IMR-90 (cell line): ENCODE measurements at regions not wholly inside any gene's neighbourhood (a gene's known extent, or its start where the extent isn't known, plus 50 kb on each side); places are given as distances from the start of the nearest gene placed in this dataset.

Source experiments
- ATAC-seq: fragments of 200-7000 bp; cut with Tn5 transposase; 2 replicates; pipeline ENCODE4 v1.9.1; 2020; ENCODE audit warnings: low read depth, mild to moderate bottlenecking, moderate library complexity
- BruUV-seq: library from RNA; stranded (reverse); fragments of 400-500 nt; replicated peaks from 2 replicates; lab custom pipeline; 2021; lab: Mats Ljungman, UMichigan
- CTCF ChIA-PET: fragments of 300-600 bp; formaldehyde crosslinking; extraction: SDS; loops from one replicate; lab custom pipeline; 2021; ENCODE audit warnings: antibody characterized with exemption; lab: Yijun Ruan, JAX
- POLR2A ChIA-PET: fragments of 300-600 bp; sonication (Branson Sonifier 250); formaldehyde crosslinking; loops from one replicate; lab custom pipeline; 2022; ENCODE audit warnings: antibody characterized with exemption; ENCODE audit not compliant: unreplicated experiment; lab: Charles Lee
- DNase-seq: peaks from one replicate; pipeline ENCODE4 v3.0.0; 2013
- H2AFZ ChIP-seq: replicated peaks from 2 replicates; pipeline ENCODE3; 2013; ENCODE audit warnings: low read length, mild to moderate bottlenecking; ENCODE audit not compliant: poor library complexity
- H2AK5ac ChIP-seq: 2 replicates; pipeline ENCODE4 v1.6.1; 2013; ENCODE audit warnings: low read depth, low read length, inconsistent platforms
- H2AK9ac ChIP-seq: replicated peaks from 2 replicates; pipeline ENCODE3; 2013; ENCODE audit warnings: mild to moderate bottlenecking, low read depth, low read length, moderate library complexity; ENCODE audit not compliant: poor library complexity
- H2BK120ac ChIP-seq: 2 replicates; pipeline ENCODE4 v1.6.1; 2013; ENCODE audit warnings: low read depth, low read length, inconsistent platforms
- H2BK15ac ChIP-seq: 3 replicates; pipeline ENCODE4 v1.6.1; 2013; ENCODE audit warnings: low read depth, low read length, inconsistent platforms
- H2BK20ac ChIP-seq: 2 replicates; pipeline ENCODE4 v1.6.1; 2013; ENCODE audit warnings: low read depth, mild to moderate bottlenecking, inconsistent platforms, low read length, moderate library complexity
- H2BK5ac ChIP-seq: 2 replicates; pipeline ENCODE4 v1.6.1; 2013; ENCODE audit warnings: mild to moderate bottlenecking, low read depth, low read length, inconsistent platforms; ENCODE audit not compliant: poor library complexity, severe bottlenecking
- H3K14ac ChIP-seq: replicated peaks from 2 replicates; pipeline ENCODE4 v1.6.1; 2013; ENCODE audit warnings: low read depth, low read length, inconsistent platforms
- H3K18ac ChIP-seq: 2 replicates; pipeline ENCODE4 v1.6.1; 2013; ENCODE audit warnings: low read depth, low read length, control low read depth
- H3K23ac ChIP-seq: 2 replicates; pipeline ENCODE4 v1.6.1; 2013; ENCODE audit warnings: low read depth, low read length, inconsistent platforms
- H3K27ac ChIP-seq: 2 replicates; pipeline ENCODE4 v1.5.1; 2013; ENCODE audit warnings: mild to moderate bottlenecking, control low read depth, low read length; ENCODE audit not compliant: insufficient read depth
- H3K27me3 ChIP-seq: 2 replicates; pipeline ENCODE4 v1.6.1; 2013; ENCODE audit warnings: low read length; ENCODE audit not compliant: control insufficient read depth, insufficient read depth
- H3K36me3 ChIP-seq: 2 replicates; pipeline ENCODE4 v1.6.1; 2013; ENCODE audit warnings: low read length, mixed read lengths; ENCODE audit not compliant: control insufficient read depth, insufficient read depth
- H3K4ac ChIP-seq: 2 replicates; pipeline ENCODE4 v1.6.1; 2013; ENCODE audit warnings: low read depth, low read length, inconsistent platforms
- H3K4me1 ChIP-seq: 2 replicates; pipeline ENCODE4 v1.6.1; 2013; ENCODE audit warnings: low read length, mixed read lengths; ENCODE audit not compliant: control insufficient read depth, insufficient read depth
- H3K4me2 ChIP-seq: 2 replicates; pipeline ENCODE4 v1.6.1; 2013; ENCODE audit warnings: low read depth, mild to moderate bottlenecking, control low read depth, low read length, moderate library complexity
- H3K4me3 ChIP-seq: 2 replicates; pipeline ENCODE4 v1.5.1; 2013; ENCODE audit warnings: low read depth, mild to moderate bottlenecking, control low read depth, low read length, moderate library complexity; ENCODE audit not compliant: insufficient read depth
- H3K56ac ChIP-seq: 2 replicates; pipeline ENCODE4 v1.6.1; 2013; ENCODE audit warnings: low read length, inconsistent platforms; ENCODE audit not compliant: insufficient read depth; ENCODE audit errors: extremely low read depth
- H3K79me1 ChIP-seq, 2 experiments: 2 replicates each; pipeline ENCODE4 v1.6.1; 2013; ENCODE audit warnings: low read length in 2 of 2, inconsistent platforms in 1 of 2, low read depth in 1 of 2
- H3K9ac ChIP-seq: 2 replicates; pipeline ENCODE4 v1.6.1; 2013; ENCODE audit warnings: low read depth, low read length, control low read depth
- H3K9me1 ChIP-seq: 2 replicates; pipeline ENCODE4 v1.6.1; 2013; ENCODE audit warnings: low read length, inconsistent platforms; ENCODE audit not compliant: insufficient read depth
- H3K9me3 ChIP-seq: 2 replicates; pipeline ENCODE4 v1.6.1; 2013; ENCODE audit warnings: low read length; ENCODE audit not compliant: control insufficient read depth, insufficient read depth
- H4K20me1 ChIP-seq: 2 replicates; pipeline ENCODE4 v1.6.1; 2013; ENCODE audit warnings: low read length, inconsistent platforms; ENCODE audit not compliant: insufficient read depth
- H4K5ac ChIP-seq: 2 replicates; pipeline ENCODE4 v1.6.1; 2013; ENCODE audit warnings: mild to moderate bottlenecking, low read depth, low read length, control low read depth
- H4K8ac ChIP-seq, 2 experiments: 2 replicates each; pipeline ENCODE4 v1.6.1; 2013; ENCODE audit warnings: low read depth in 2 of 2, low read length in 2 of 2, control low read depth in 1 of 2, inconsistent platforms in 1 of 2
- H4K91ac ChIP-seq: 2 replicates; pipeline ENCODE4 v1.6.1; 2013; ENCODE audit warnings: low read depth, low read length, inconsistent platforms; ENCODE audit not compliant: insufficient read depth
- BHLHE40 ChIP-seq: fragments of 150-350 bp; IDR thresholded peaks from 2 replicates; pipeline ENCODE4 v1.6.1; 2016; ENCODE audit warnings: mild to moderate bottlenecking, low read depth, low read length
- CEBPB ChIP-seq: IDR thresholded peaks from 2 replicates; pipeline ENCODE4 v1.6.1; 2012; ENCODE audit warnings: low read depth, low read length, improper control_type of control experiment
- FOS ChIP-seq: fragments of 150-350 bp; IDR thresholded peaks from 2 replicates; pipeline ENCODE4 v1.6.1; 2016; ENCODE audit warnings: low read depth, low read length
- MAZ ChIP-seq: IDR thresholded peaks from 2 replicates; pipeline ENCODE4 v1.6.1; 2012; ENCODE audit warnings: low read depth, mild to moderate bottlenecking, low read length, improper control_type of control experiment, moderate library complexity, borderline replicate concordance
- MXI1 ChIP-seq: IDR thresholded peaks from 2 replicates; pipeline ENCODE4 v1.6.1; 2012; ENCODE audit warnings: low read depth, mild to moderate bottlenecking, low read length, moderate library complexity, borderline replicate concordance
- NFE2L2 ChIP-seq: fragments of 150-350 bp; IDR thresholded peaks from 2 replicates; pipeline ENCODE4 v1.6.1; 2016; ENCODE audit warnings: low read depth, mild to moderate bottlenecking, low read length
- POLR2A ChIP-seq: IDR thresholded peaks from 2 replicates; pipeline ENCODE4 v1.6.1; 2012; ENCODE audit warnings: mild to moderate bottlenecking, low read depth, low read length
- RAD21 ChIP-seq: IDR thresholded peaks from 2 replicates; pipeline ENCODE4 v1.6.1; 2012; ENCODE audit warnings: low read length, improper control_type of control experiment
- RCOR1 ChIP-seq: IDR thresholded peaks from 2 replicates; pipeline ENCODE4 v1.6.1; 2012; ENCODE audit warnings: mild to moderate bottlenecking, low read length, improper control_type of control experiment; ENCODE audit not compliant: insufficient replicate concordance
- SMC3 ChIP-seq: fragments of 150-350 bp; IDR thresholded peaks from 2 replicates; pipeline ENCODE4 v1.6.1; 2016; ENCODE audit warnings: low read depth, mild to moderate bottlenecking, antibody characterized with exemption, low read length, moderate library complexity
- WGBS, 2 experiments: methylation state at CpG; one replicate each; pipeline versions ENCODE4 v1.1.5 to v1.1.7; 2013; ENCODE audit warnings: missing lambda C conversion rate in 2 of 2; ENCODE audit not compliant: insufficient read length in 1 of 2; ENCODE audit errors: extremely low coverage in 2 of 2; 5-methylcytosine and 5-hydroxymethylcytosine counted together
- dilution Hi-C: fragments of 300-500 bp; cut with HindIII; formaldehyde crosslinking; loops from one replicate; pipeline ENCODE4 v1.14.3; 2018; ENCODE audit warnings: low sequenced_read_pairs; ENCODE audit not compliant: unreplicated experiment
- in situ Hi-C: fragments of 300-500 bp; cut with MboI; formaldehyde crosslinking; loops from 3 replicates; pipeline ENCODE4 v1.14.3; 2019; ENCODE audit warnings: low sequenced_read_pairs, inconsistent platforms, mixed read lengths
- intact Hi-C: fragments of 100-400 bp; cut with micrococcal nuclease; formaldehyde crosslinking; loops from 2 replicates; pipeline ENCODE4 v1.10.0; 2022
- TF ChIP-seq, protein P1 (sequence below): fragments of 150-350 bp; IDR thresholded peaks from 2 replicates; pipeline ENCODE4 v1.6.1; 2016; ENCODE audit warnings: low read depth, mild to moderate bottlenecking, low read length, moderate library complexity, borderline replicate concordance
- TF ChIP-seq, protein P2 (sequence below): conservative IDR thresholded peaks from 2 replicates; pipeline ENCODE4 v1.5.1; 2012; ENCODE audit warnings: mild to moderate bottlenecking, low read depth, low read length, improper control_type of control experiment
- TF ChIP-seq, protein P3 (sequence below): fragments of 150-350 bp; IDR thresholded peaks from 2 replicates; pipeline ENCODE4 v1.6.1; 2017; ENCODE audit warnings: mild to moderate bottlenecking, antibody characterized with exemption, low read length, low read depth

DNA sequence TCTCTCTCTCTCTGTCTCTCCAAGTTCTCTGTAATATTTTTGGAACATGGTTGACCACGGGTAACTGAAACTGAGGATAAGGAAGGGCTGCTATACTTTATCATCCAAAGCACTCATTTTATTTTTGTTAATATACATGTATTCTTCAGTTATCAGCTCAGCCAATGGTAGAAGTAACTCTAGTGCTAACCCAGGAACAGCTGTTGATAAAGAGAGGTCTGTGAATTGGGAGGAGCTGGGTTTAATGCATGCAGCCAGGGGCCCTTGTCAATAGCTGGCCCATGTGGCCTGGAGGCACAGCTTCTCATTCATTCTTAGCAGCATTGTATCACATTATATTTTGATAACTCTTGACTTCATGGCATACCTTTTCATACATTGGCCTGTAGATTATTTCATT lies 401.6 kb downstream of the EPHA4 start:
- no peak for DNase-seq
- H3K36me3 ChIP-seq, result no peaks in the 10 kb centered on the region
- no peak overlapping the region for H3K4me3 ChIP-seq
- H3K56ac ChIP-seq, result no peak overlapping the region
- H3K14ac ChIP-seq, result no peak overlapping the region
- H3K4me1 ChIP-seq, result no peaks in the 10 kb centered on the region
- no peak overlapping the region for H4K8ac ChIP-seq
- H3K27me3 ChIP-seq, result 0 out of 2 replicates have a peak, but pooled peaks cover 2% of the 10 kb centered on the region
- no peaks in the 10 kb centered on the region for H3K9me3 ChIP-seq
- WGBS, 2 experiments, result no CpG with 5 or more reads among the region's 1 CpG
- no TSS peak for BruUV-seq
- H3K79me1 ChIP-seq, result no peaks in the 10 kb centered on the region
- no peak overlapping the region for H2BK5ac ChIP-seq
- H2BK15ac ChIP-seq, result no peak overlapping the region
- H3K27ac ChIP-seq, result no peak overlapping the region
- H2BK120ac ChIP-seq, result no peak overlapping the region
- TF ChIP-seq, protein P1, sequence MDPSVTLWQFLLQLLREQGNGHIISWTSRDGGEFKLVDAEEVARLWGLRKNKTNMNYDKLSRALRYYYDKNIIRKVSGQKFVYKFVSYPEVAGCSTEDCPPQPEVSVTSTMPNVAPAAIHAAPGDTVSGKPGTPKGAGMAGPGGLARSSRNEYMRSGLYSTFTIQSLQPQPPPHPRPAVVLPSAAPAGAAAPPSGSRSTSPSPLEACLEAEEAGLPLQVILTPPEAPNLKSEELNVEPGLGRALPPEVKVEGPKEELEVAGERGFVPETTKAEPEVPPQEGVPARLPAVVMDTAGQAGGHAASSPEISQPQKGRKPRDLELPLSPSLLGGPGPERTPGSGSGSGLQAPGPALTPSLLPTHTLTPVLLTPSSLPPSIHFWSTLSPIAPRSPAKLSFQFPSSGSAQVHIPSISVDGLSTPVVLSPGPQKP, result no peak
- TF ChIP-seq CEBPB, result no peak
- no peak for TF ChIP-seq RAD21
- no peak for TF ChIP-seq SMC3
- TF ChIP-seq RCOR1, result no peak
- TF ChIP-seq, protein P2, sequence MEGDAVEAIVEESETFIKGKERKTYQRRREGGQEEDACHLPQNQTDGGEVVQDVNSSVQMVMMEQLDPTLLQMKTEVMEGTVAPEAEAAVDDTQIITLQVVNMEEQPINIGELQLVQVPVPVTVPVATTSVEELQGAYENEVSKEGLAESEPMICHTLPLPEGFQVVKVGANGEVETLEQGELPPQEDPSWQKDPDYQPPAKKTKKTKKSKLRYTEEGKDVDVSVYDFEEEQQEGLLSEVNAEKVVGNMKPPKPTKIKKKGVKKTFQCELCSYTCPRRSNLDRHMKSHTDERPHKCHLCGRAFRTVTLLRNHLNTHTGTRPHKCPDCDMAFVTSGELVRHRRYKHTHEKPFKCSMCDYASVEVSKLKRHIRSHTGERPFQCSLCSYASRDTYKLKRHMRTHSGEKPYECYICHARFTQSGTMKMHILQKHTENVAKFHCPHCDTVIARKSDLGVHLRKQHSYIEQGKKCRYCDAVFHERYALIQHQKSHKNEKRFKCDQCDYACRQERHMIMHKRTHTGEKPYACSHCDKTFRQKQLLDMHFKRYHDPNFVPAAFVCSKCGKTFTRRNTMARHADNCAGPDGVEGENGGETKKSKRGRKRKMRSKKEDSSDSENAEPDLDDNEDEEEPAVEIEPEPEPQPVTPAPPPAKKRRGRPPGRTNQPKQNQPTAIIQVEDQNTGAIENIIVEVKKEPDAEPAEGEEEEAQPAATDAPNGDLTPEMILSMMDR, result no peak
- no peak for TF ChIP-seq BHLHE40
- TF ChIP-seq FOS, result no peak
- no peak for TF ChIP-seq MAZ
- TF ChIP-seq MXI1, result no peak
- TF ChIP-seq NFE2L2, result no peak
- TF ChIP-seq, protein P3, sequence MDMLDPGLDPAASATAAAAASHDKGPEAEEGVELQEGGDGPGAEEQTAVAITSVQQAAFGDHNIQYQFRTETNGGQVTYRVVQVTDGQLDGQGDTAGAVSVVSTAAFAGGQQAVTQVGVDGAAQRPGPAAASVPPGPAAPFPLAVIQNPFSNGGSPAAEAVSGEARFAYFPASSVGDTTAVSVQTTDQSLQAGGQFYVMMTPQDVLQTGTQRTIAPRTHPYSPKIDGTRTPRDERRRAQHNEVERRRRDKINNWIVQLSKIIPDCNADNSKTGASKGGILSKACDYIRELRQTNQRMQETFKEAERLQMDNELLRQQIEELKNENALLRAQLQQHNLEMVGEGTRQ, result no peak
- no peak for TF ChIP-seq POLR2A
- intact Hi-C loops (no loop called here), dilution Hi-C loops (no loop called here), in situ Hi-C loops (no loop called here)
- H3K9ac ChIP-seq, result no peak overlapping the region
- no peak overlapping the region for H3K18ac ChIP-seq
- no peak overlapping the region for H4K91ac ChIP-seq
- H2BK20ac ChIP-seq, result no peak overlapping the region
- no peak overlapping the region for H2AK9ac ChIP-seq
- H2AK5ac ChIP-seq, result no peak overlapping the region
- H3K4ac ChIP-seq, result no peak overlapping the region
- no peaks in the 10 kb centered on the region for H3K9me1 ChIP-seq
- no peaks in the 10 kb centered on the region for H4K20me1 ChIP-seq
- H4K5ac ChIP-seq, result no peak overlapping the region
- POLR2A ChIA-PET, result no interaction called here
- no peak overlapping the region for H2AFZ ChIP-seq
- H3K23ac ChIP-seq, result no peak overlapping the region
- no peak overlapping the region for H3K4me2 ChIP-seq
- no peak for ATAC-seq
- CTCF ChIA-PET, result no interaction called here
